ENCODE measurements at regions not wholly inside any gene's neighbourhood (a gene's known extent, or its start where the extent isn't known, plus 50 kb on each side); places are given as distances from the start of the nearest gene placed in this dataset.

- DNase-seq (ENCODE audit: low read depth, low spot score) (no peak), FAIRE-seq (no peak)
- no peak overlapping the region for H3K9ac ChIP-seq (replicated peaks; ENCODE audit: extremely low read depth, insufficient read depth, low read length)
- no peaks in the 10 kb centered on the region for H3K79me2 ChIP-seq (ENCODE audit: control insufficient read depth, insufficient read depth, low read length)
- no TSS peak for BruUV-seq (replicated peaks)
- no peaks in the 10 kb centered on the region for H3K27me3 ChIP-seq (ENCODE audit: control insufficient read depth in 2 of 2, insufficient read depth in 2 of 2, low read length in 2 of 2)
- dilution Hi-C loops (cut with MboI; ENCODE audit: extremely low pct_ligation_motif_present, low sequenced_read_pairs) (no loop called here), intact Hi-C loops (cut with micrococcal nuclease) (no loop called here)
- H2AFZ ChIP-seq (ENCODE audit: low read depth, low read length): no peak overlapping the region
- H3K4me1 ChIP-seq (ENCODE audit: control insufficient read depth, extremely low read depth, insufficient read depth, low read length): peaks cover 19% of the 10 kb centered on the region
- H3K27ac ChIP-seq (ENCODE audit: insufficient read depth, low read depth, low read length): no peak overlapping the region
- no peaks in the 10 kb centered on the region for H3K9me1 ChIP-seq (replicated peaks; ENCODE audit: control insufficient read depth, extremely low read depth, insufficient read depth, low read length)
- no peaks in the 10 kb centered on the region for H3K36me3 ChIP-seq (ENCODE audit: control insufficient read depth in 2 of 2, extremely low read depth in 1 of 2, insufficient read depth in 2 of 2, low read length in 2 of 2)
- no peak for TF ChIP-seq EZH2 (IDR thresholded peaks at IDR 0.05; ENCODE audit: borderline replicate concordance, low read depth, low read length, severe bottlenecking)
- no peak for TF ChIP-seq GATA2 (IDR thresholded peaks at IDR 0.05; ENCODE audit: insufficient read depth, insufficient read length, low read depth, low read length)
- no peak for TF ChIP-seq POLR2A (IDR thresholded peaks at IDR 0.05; ENCODE audit: low read depth, low read length)
- TF ChIP-seq POLR2AphosphoS5 (IDR thresholded peaks at IDR 0.05; ENCODE audit: insufficient read depth, low read depth, low read length): no peak
- no peak for TF ChIP-seq CTCF (IDR thresholded peaks at IDR 0.05; ENCODE audit: extremely low read depth in 1 of 2, insufficient read depth in 1 of 2, low read depth in 1 of 2, low read length in 2 of 2)
- TF ChIP-seq, protein P1, sequence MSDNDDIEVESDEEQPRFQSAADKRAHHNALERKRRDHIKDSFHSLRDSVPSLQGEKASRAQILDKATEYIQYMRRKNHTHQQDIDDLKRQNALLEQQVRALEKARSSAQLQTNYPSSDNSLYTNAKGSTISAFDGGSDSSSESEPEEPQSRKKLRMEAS (IDR thresholded peaks at IDR 0.05; ENCODE audit: insufficient read depth, insufficient read length): no peak
- no peak for TF ChIP-seq MYC (IDR thresholded peaks at IDR 0.05; ENCODE audit: low read depth, low read length)
- TF ChIP-seq FOS (IDR thresholded peaks at IDR 0.05; ENCODE audit: borderline replicate concordance, insufficient read depth, low read length): no peak
- no peaks in the 10 kb centered on the region for H3K9me3 ChIP-seq (replicated peaks; ENCODE audit: control insufficient read depth, insufficient read depth, low read length)
- H4K20me1 ChIP-seq (replicated peaks; ENCODE audit: control insufficient read depth, extremely low read depth, insufficient read depth, low read length): no peaks in the 10 kb centered on the region
- ChIA-PET POLR2A (no interaction called here), CTCF (no interaction called here)
- H3K4me2 ChIP-seq (ENCODE audit: insufficient read depth, low read length): no peak overlapping the region
- no peak overlapping the region for H3K4me3 ChIP-seq (replicated peaks in 1 of 3; ENCODE audit: insufficient read depth in 1 of 3, low read depth in 1 of 3, low read length in 3 of 3)
These were observed 882.0 kb downstream of the TFAP2A start for GRCh38 chr6:9532621-9533557.
